ENCODE measurements at regions not wholly inside any gene's neighbourhood (a gene's known extent, or its start where the extent isn't known, plus 50 kb on each side); places are given as distances from the start of the nearest gene placed in this dataset.

DNA sequence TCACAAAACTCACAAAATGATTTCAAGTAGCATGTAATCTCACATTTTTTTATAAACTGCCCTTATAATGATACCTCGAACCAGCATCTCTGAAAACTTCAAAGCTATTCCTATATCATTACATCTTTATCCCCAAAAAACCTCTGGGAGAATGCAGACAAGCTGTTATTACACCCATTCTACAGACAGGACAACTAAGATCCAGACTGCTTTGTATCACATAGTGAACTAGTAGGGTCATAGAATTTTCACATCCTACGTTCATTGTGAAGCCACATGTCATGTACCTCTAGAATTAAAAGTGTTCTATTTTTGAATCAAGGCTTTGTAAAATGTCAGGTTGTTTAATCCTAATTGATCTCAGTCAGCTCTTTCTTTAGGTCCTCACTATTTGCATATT, 98.7 kb upstream of the RAP2B start:
- TF ChIP-seq, protein P1, sequence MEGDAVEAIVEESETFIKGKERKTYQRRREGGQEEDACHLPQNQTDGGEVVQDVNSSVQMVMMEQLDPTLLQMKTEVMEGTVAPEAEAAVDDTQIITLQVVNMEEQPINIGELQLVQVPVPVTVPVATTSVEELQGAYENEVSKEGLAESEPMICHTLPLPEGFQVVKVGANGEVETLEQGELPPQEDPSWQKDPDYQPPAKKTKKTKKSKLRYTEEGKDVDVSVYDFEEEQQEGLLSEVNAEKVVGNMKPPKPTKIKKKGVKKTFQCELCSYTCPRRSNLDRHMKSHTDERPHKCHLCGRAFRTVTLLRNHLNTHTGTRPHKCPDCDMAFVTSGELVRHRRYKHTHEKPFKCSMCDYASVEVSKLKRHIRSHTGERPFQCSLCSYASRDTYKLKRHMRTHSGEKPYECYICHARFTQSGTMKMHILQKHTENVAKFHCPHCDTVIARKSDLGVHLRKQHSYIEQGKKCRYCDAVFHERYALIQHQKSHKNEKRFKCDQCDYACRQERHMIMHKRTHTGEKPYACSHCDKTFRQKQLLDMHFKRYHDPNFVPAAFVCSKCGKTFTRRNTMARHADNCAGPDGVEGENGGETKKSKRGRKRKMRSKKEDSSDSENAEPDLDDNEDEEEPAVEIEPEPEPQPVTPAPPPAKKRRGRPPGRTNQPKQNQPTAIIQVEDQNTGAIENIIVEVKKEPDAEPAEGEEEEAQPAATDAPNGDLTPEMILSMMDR (IDR thresholded peaks at IDR 0.05; ENCODE audit: poor library complexity), result no peak
- TF ChIP-seq EZH2 (IDR thresholded peaks at IDR 0.05; ENCODE audit: borderline replicate concordance) (no peak), EZH2phosphoT487 (IDR thresholded peaks at IDR 0.05; ENCODE audit: low read depth, severe bottlenecking, unreplicated experiment) (no peak)
